Neuronal stem cell (in vitro differentiated cells): ENCODE measurements at regions not wholly inside any gene's neighbourhood (a gene's known extent, or its start where the extent isn't known, plus 50 kb on each side); places are given as distances from the start of the nearest gene placed in this dataset.

ENCODE experiments used
- DNase-seq: peaks from one replicate; pipeline ENCODE4 v3.0.0-alpha.2; 2013; ENCODE audit warnings: low spot score
- H2AFZ ChIP-seq: one replicate; pipeline ENCODE4 v1.6.1; 2013; ENCODE audit warnings: mild to moderate bottlenecking, low read length, inconsistent platforms
- H2AK5ac ChIP-seq: 2 replicates; pipeline ENCODE4 v1.6.1; 2013; ENCODE audit warnings: low read depth, mild to moderate bottlenecking, inconsistent platforms, low read length, moderate library complexity, mixed read lengths
- H2BK120ac ChIP-seq: 2 replicates; pipeline ENCODE4 v1.6.1; 2013; ENCODE audit warnings: low read depth, mild to moderate bottlenecking, inconsistent platforms, low read length, moderate library complexity, mixed read lengths
- H2BK12ac ChIP-seq: one replicate; pipeline ENCODE4 v1.6.1; 2013; ENCODE audit warnings: low read length, inconsistent platforms
- H2BK15ac ChIP-seq: 2 replicates; pipeline ENCODE4 v1.6.1; 2013; ENCODE audit warnings: mild to moderate bottlenecking, low read length, inconsistent platforms, mixed read lengths
- H2BK5ac ChIP-seq: one replicate; pipeline ENCODE4 v1.6.1; 2013; ENCODE audit warnings: inconsistent platforms, mild to moderate bottlenecking, low read length, moderate library complexity
- H3K14ac ChIP-seq: one replicate; pipeline ENCODE4 v1.6.1; 2013; ENCODE audit warnings: low read length, inconsistent platforms
- H3K18ac ChIP-seq: 2 replicates; pipeline ENCODE4 v1.6.1; 2013; ENCODE audit warnings: low read length, inconsistent platforms
- H3K23ac ChIP-seq: 2 replicates; pipeline ENCODE4 v1.6.1; 2013; ENCODE audit warnings: low read depth, mild to moderate bottlenecking, mixed read lengths, low read length, inconsistent platforms; ENCODE audit not compliant: poor library complexity
- H3K27ac ChIP-seq: replicated peaks from 3 replicates; pipeline ENCODE4 v1.5.1; 2013; ENCODE audit warnings: low read length, inconsistent platforms
- H3K27me3 ChIP-seq, 3 experiments: 2 replicates each; pipeline ENCODE4 v1.6.1; 2013; ENCODE audit warnings: low read length in 3 of 3, mild to moderate bottlenecking in 2 of 3, inconsistent platforms in 1 of 3, low read depth in 1 of 3, mixed read lengths in 1 of 3, moderate library complexity in 1 of 3; ENCODE audit not compliant: control insufficient read depth in 3 of 3, insufficient read depth in 3 of 3
- H3K36me3 ChIP-seq, 2 donors: replicated peaks in 1 of 2; 2 replicates each; pipeline ENCODE4 v1.6.1; 2013; ENCODE audit warnings: low read length in 2 of 2; ENCODE audit not compliant: control insufficient read depth in 2 of 2, insufficient read depth in 2 of 2
- H3K4ac ChIP-seq: 2 replicates; pipeline ENCODE4 v1.6.1; 2013; ENCODE audit warnings: inconsistent platforms, mild to moderate bottlenecking, low read length, moderate library complexity
- H3K4me1 ChIP-seq, 2 donors: 1 replicate in 1 of 2; 2 replicates in 1 of 2; pipeline ENCODE4 v1.6.1; 2013; ENCODE audit warnings: low read length in 2 of 2, low read depth in 1 of 2; ENCODE audit not compliant: control insufficient read depth in 2 of 2, insufficient read depth in 1 of 2
- H3K4me2 ChIP-seq: one replicate; pipeline ENCODE4 v1.6.1; 2013; ENCODE audit warnings: mild to moderate bottlenecking, low read length, inconsistent platforms; ENCODE audit not compliant: insufficient read depth, poor library complexity, severe bottlenecking
- H3K4me3 ChIP-seq, 2 donors: 2 replicates each; pipeline ENCODE4 v1.5.1; 2013; ENCODE audit warnings: low read length in 2 of 2, mild to moderate bottlenecking in 2 of 2, inconsistent platforms in 1 of 2, moderate library complexity in 1 of 2
- H3K79me1 ChIP-seq: one replicate; pipeline ENCODE4 v1.6.1; 2013; ENCODE audit warnings: low read depth, mild to moderate bottlenecking, inconsistent platforms, low read length, moderate library complexity
- H3K9ac ChIP-seq: one replicate; pipeline ENCODE4 v1.6.1; 2013; ENCODE audit warnings: mild to moderate bottlenecking, low read depth, low read length, inconsistent platforms; ENCODE audit not compliant: poor library complexity
- H3K9me3 ChIP-seq, 2 donors: replicated peaks in 1 of 2; 2 replicates each; pipeline versions ENCODE3 to v1.6.1; 2013; ENCODE audit warnings: low read length in 2 of 2, mild to moderate bottlenecking in 2 of 2, inconsistent platforms in 1 of 2, low read depth in 1 of 2, mixed read lengths in 1 of 2, moderate library complexity in 1 of 2; ENCODE audit not compliant: control insufficient read depth in 2 of 2, insufficient read depth in 1 of 2
- H4K8ac ChIP-seq: one replicate; pipeline ENCODE4 v1.6.1; 2013; ENCODE audit warnings: low read depth, mild to moderate bottlenecking, inconsistent platforms, low read length, moderate library complexity
- H4K91ac ChIP-seq: one replicate; pipeline ENCODE4 v1.6.1; 2013; ENCODE audit warnings: low read length, low read depth, mild to moderate bottlenecking, inconsistent platforms; ENCODE audit not compliant: poor library complexity
- WGBS, 2 donors: extraction: QIAGEN DNeasy Blood & Tissue Kit; methylation state at CpG; one replicate each; pipeline ENCODE4 v1.1.7; 2013; ENCODE audit warnings: missing lambda C conversion rate in 2 of 2, mixed read lengths in 1 of 2; ENCODE audit not compliant: insufficient read length in 2 of 2, insufficient replicate concordance in 1 of 2; ENCODE audit errors: extremely low coverage in 2 of 2; 5-methylcytosine and 5-hydroxymethylcytosine counted together

DNA sequence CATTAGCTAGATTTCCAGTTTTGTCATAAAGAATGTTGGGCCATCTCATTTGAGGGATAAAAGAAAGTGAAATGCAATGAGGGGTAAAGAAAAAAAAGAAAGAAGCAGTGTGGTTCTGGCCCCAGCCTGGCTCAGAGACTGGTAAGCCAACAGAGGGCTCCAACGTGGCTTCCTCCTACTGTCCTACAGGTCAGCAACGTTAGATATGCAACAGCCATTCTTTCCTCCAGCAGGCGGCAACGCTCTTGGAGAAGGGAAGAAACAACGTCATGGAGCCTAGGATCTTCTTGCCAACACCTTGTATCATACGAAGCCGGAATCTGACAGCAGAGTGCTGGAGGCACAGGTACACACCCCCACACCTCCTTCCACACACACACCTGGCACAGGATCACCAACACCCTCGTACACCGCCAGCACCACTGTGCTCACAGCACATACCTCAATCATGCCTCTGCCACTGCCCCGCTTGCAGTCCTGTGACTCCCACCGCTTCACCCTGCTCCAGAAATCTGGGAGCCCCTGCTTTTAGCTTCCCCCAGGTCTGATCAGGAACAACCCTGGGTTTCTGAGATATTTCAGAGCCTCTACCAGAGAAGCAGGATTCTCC is 102.8 kb downstream of the RPAP3 start:
- Histone ChIP-seq H3K23ac (peak overlapping the region; percentile 44), H3K79me1 (no peaks in the 10 kb centered on the region), H3K9me3 (peaks cover 10 to 11% of the 10 kb centered on the region in 2 donors), H3K36me3 (no peaks in the 10 kb centered on the region), H3K4me3 (no peak overlapping the region), H2AFZ (no peak overlapping the region), H3K14ac (peak overlapping the region; percentile 63), H2AK5ac (no peak overlapping the region), H4K8ac (no peak overlapping the region), H3K4me2 (no peak overlapping the region), H3K4me1 (no peaks in the 10 kb centered on the region), H2BK5ac (no peak overlapping the region), H3K4ac (no peak overlapping the region), H2BK12ac (no peak overlapping the region), H3K27me3 (no peaks in the 10 kb centered on the region), H2BK15ac (no peak overlapping the region), H3K18ac (peak overlapping the region; percentile 38), H3K27ac (no peak overlapping the region), H4K91ac (no peak overlapping the region), H3K9ac (peak overlapping the region; percentile 30), H2BK120ac (no peak overlapping the region)
- WGBS, 2 donors: no CpG with 5 or more reads among the region's 11 CpGs
- DNase-seq: no peak

DNA sequence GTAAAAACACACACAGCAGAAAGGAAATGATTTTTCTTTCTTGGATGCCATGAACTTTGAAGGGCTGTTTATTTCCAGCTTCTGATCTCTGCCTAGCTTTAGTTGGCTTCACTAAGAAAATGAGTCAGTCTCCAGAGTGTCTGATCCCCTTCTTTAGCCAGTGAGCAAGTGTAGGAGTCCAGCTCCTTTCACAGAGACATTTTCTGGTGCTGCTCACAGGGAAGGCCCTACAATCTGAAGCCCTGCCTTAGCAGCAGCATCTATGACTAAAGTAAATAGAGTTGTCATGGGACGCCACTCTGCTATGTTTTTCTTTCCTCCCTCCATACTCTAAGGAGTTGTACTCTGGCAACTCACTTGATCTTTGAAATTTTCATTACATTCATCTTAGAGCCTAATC is 103.5 kb downstream of the RPAP3 start:
- no CpG with 5 or more reads among the region's 1 CpG for WGBS, 2 donors

DNA sequence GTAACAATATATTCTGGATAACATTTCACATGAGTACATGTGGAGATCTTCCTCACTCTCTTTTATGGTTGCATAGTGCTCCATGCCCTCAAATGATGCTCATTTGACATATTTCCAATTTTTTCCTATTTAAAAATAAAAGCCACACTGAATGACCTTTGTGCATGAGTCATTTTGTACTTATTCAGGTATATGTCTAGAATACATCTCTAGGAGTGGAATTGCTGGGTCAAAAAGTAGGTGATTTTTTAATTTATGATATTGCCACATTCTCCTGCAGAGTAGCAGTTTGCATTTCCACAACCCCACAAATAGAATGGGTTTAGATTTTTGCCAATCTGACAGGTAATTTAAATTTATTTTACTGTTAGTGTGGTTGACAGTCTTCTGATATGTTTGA is 104.8 kb downstream of the RPAP3 start:
- H3K4me3 ChIP-seq: no peak overlapping the region
- no peak overlapping the region for H3K14ac ChIP-seq
- H2AK5ac ChIP-seq: no peak overlapping the region
- no peak overlapping the region for H4K8ac ChIP-seq
- H2AFZ ChIP-seq: no peak overlapping the region
- H2BK120ac ChIP-seq: no peak overlapping the region
- H2BK5ac ChIP-seq: no peak overlapping the region
- H3K18ac ChIP-seq: no peak overlapping the region
- no peaks in the 10 kb centered on the region for H3K4me1 ChIP-seq
- no peak overlapping the region for H2BK12ac ChIP-seq
- no peaks in the 10 kb centered on the region for H3K36me3 ChIP-seq
- DNase-seq: no peak
- peaks cover 6 to 8% of the 10 kb centered on the region in 2 donors for H3K9me3 ChIP-seq
- H3K9ac ChIP-seq: no peak overlapping the region
- no peaks in the 10 kb centered on the region for H3K79me1 ChIP-seq
- H3K4ac ChIP-seq: no peak overlapping the region
- H3K4me2 ChIP-seq: no peak overlapping the region
- H2BK15ac ChIP-seq: no peak overlapping the region
- H3K27me3 ChIP-seq: no peaks in the 10 kb centered on the region
- H4K91ac ChIP-seq: no peak overlapping the region
- H3K23ac ChIP-seq: no peak overlapping the region
- H3K27ac ChIP-seq: no peak overlapping the region

More for the DNA sequence above, 103.5 kb downstream of the RPAP3 start:
- Histone ChIP-seq H3K4me1 (no peaks in the 10 kb centered on the region), H3K4me3 (no peak overlapping the region), H2BK120ac (no peak overlapping the region), H3K27me3 (no peaks in the 10 kb centered on the region), H2AFZ (no peak overlapping the region), H2BK5ac (no peak overlapping the region), H3K79me1 (no peaks in the 10 kb centered on the region), H3K23ac (no peak overlapping the region), H3K4me2 (no peak overlapping the region), H2BK15ac (no peak overlapping the region), H2AK5ac (no peak overlapping the region), H3K36me3 (no peaks in the 10 kb centered on the region), H3K9me3 (peaks cover 6 to 10% of the 10 kb centered on the region in 2 donors), H3K14ac (no peak overlapping the region), H3K4ac (no peak overlapping the region), H3K18ac (no peak overlapping the region), H4K91ac (no peak overlapping the region), H3K9ac (no peak overlapping the region), H2BK12ac (no peak overlapping the region), H3K27ac (no peak overlapping the region), H4K8ac (no peak overlapping the region)
- DNase-seq: no peak

DNA sequence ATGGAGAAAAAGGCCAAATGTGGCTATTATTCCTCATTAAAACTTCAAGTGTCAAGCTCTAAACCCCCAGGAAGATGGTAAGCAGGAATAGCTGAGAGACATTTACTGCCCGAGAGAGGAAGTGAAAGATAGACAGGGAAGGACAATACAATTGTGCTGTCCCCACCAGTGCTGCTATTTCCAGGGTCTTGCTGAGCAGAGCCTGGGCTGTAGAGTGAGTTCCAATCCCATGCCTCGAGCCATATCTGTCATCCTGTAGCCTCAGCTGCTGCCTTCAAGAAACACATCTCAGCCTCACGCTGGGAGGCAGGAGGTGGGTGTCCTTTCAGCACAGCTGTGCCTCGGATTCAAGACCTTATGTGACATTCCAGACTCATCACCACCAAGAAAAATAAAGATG is 114.0 kb downstream of the RPAP3 start:
- Histone ChIP-seq H2BK15ac (no peak overlapping the region), H3K4me1 (peaks cover 3 to 9% of the 10 kb centered on the region in 2 donors), H3K23ac (no peak overlapping the region), H4K91ac (no peak overlapping the region), H3K4me3 (no peak overlapping the region), H3K27ac (no peak overlapping the region), H2AK5ac (no peak overlapping the region), H3K36me3 (no peaks in the 10 kb centered on the region), H3K4ac (no peak overlapping the region), H3K18ac (no peak overlapping the region), H3K9ac (no peak overlapping the region), H2BK120ac (no peak overlapping the region), H3K79me1 (no peaks in the 10 kb centered on the region), H2AFZ (no peak overlapping the region), H2BK5ac (no peak overlapping the region), H2BK12ac (no peak overlapping the region), H3K9me3 (no peaks in the 10 kb centered on the region), H3K27me3 (peaks cover 0 to 3% (median 0%) of the 10 kb centered on the region in 3 experiments), H4K8ac (no peak overlapping the region), H3K14ac (no peak overlapping the region), H3K4me2 (no peak overlapping the region)
- no CpG with 5 or more reads among the region's 4 CpGs for WGBS, 2 donors
- no peak for DNase-seq
